ENCODE measurements at regions not wholly inside any gene's neighbourhood (a gene's known extent, or its start where the extent isn't known, plus 50 kb on each side); places are given as distances from the start of the nearest gene placed in this dataset.

- H3K27me3 Mint-ChIP-seq: no peaks in the 10 kb centered on the region
- ATAC-seq (ENCODE audit: low read depth) (no peak), DNase-seq (no peak)
- ChIA-PET CTCF (no interaction called here), POLR2A (no interaction called here)
- no peaks in the 10 kb centered on the region for H3K79me2 ChIP-seq (ENCODE audit: control insufficient read depth, insufficient read depth, low read length)
- H3K27ac Mint-ChIP-seq: no peak overlapping the region
- no peak overlapping the region for H2AFZ ChIP-seq (ENCODE audit: insufficient read depth, low read depth, low read length, poor library complexity, severe bottlenecking)
- no peak overlapping the region for H3K4me2 ChIP-seq (replicated peaks; ENCODE audit: low read depth, low read length, poor library complexity, severe bottlenecking)
- no peak overlapping the region for H3K4me3 Mint-ChIP-seq
- no peaks in the 10 kb centered on the region for H4K20me1 ChIP-seq (ENCODE audit: control insufficient read depth, insufficient read depth, low read length, poor library complexity, severe bottlenecking)
- H3K27me3 ChIP-seq (replicated peaks in 1 of 4; ENCODE audit: control extremely low read depth in 1 of 4, control insufficient read depth in 3 of 4, insufficient read depth in 4 of 4, low read length in 3 of 4): no peaks in the 10 kb centered on the region
- no peaks in the 10 kb centered on the region for H3K9me3 Mint-ChIP-seq (ENCODE audit: insufficient read depth)
- peaks cover 1 to 10% (median 2%) of the 10 kb centered on the region in 3 donors for H3K9me3 ChIP-seq (ENCODE audit: control extremely low read depth in 1 of 3, control insufficient read depth in 2 of 3, insufficient read depth in 1 of 3, low read length in 2 of 3)
- TF ChIP-seq EZH2 (IDR thresholded peaks at IDR 0.05; ENCODE audit: borderline replicate concordance, insufficient read depth, low read depth, low read length, poor library complexity, severe bottlenecking): no peak
- no peak for TF ChIP-seq CTCF (IDR thresholded peaks at IDR 0.05)
- no peak overlapping the region for H3K4me3 ChIP-seq (ENCODE audit: control extremely low read depth in 1 of 5, extremely low read depth in 1 of 5, insufficient read depth in 1 of 5, low read depth in 2 of 5, low read length in 4 of 5)
- H3K4me1 Mint-ChIP-seq: no peaks in the 10 kb centered on the region
- H3K27ac ChIP-seq (ENCODE audit: low read length in 2 of 2): no peak overlapping the region
- no peaks in the 10 kb centered on the region for H3K4me1 ChIP-seq (ENCODE audit: control insufficient read depth in 2 of 2, insufficient read depth in 2 of 2, low read length in 2 of 2)
- H3K36me3 ChIP-seq (replicated peaks in 1 of 2; ENCODE audit: control extremely low read depth in 1 of 2, control insufficient read depth in 1 of 2, extremely low read depth in 1 of 2, insufficient read depth in 2 of 2, low read length in 1 of 2): no peaks in the 10 kb centered on the region
- H3K9ac ChIP-seq (ENCODE audit: low read length): no peak overlapping the region
- intact Hi-C loops (cut with micrococcal nuclease): no loop called here
Observed at GRCh38 chr2:147223119-147223518, 621.7 kb upstream of the ACVR2A start.

GRCh38 chr2:147222506-147222905 lies 622.3 kb upstream of the ACVR2A start:
- Histone ChIP-seq H3K27me3 (replicated peaks in 1 of 4; ENCODE audit: control extremely low read depth in 1 of 4, control insufficient read depth in 3 of 4, insufficient read depth in 4 of 4, low read length in 3 of 4) (no peaks in the 10 kb centered on the region), H3K27ac (ENCODE audit: low read length in 2 of 2) (no peak overlapping the region), H4K20me1 (ENCODE audit: control insufficient read depth, insufficient read depth, low read length, poor library complexity, severe bottlenecking) (no peaks in the 10 kb centered on the region), H2AFZ (ENCODE audit: insufficient read depth, low read depth, low read length, poor library complexity, severe bottlenecking) (no peak overlapping the region), H3K4me3 (ENCODE audit: control extremely low read depth in 1 of 5, extremely low read depth in 1 of 5, insufficient read depth in 1 of 5, low read depth in 2 of 5, low read length in 4 of 5) (no peak overlapping the region), H3K4me1 (ENCODE audit: control insufficient read depth in 2 of 2, insufficient read depth in 2 of 2, low read length in 2 of 2) (no peaks in the 10 kb centered on the region), H3K36me3 (replicated peaks in 1 of 2; ENCODE audit: control extremely low read depth in 1 of 2, control insufficient read depth in 1 of 2, extremely low read depth in 1 of 2, insufficient read depth in 2 of 2, low read length in 1 of 2) (no peaks in the 10 kb centered on the region), H3K4me2 (replicated peaks; ENCODE audit: low read depth, low read length, poor library complexity, severe bottlenecking) (no peak overlapping the region), H3K9me3 (ENCODE audit: control extremely low read depth in 1 of 3, control insufficient read depth in 2 of 3, insufficient read depth in 1 of 3, low read length in 2 of 3) (peaks cover 1 to 10% (median 2%) of the 10 kb centered on the region in 3 donors), H3K79me2 (ENCODE audit: control insufficient read depth, insufficient read depth, low read length) (no peaks in the 10 kb centered on the region), H3K9ac (ENCODE audit: low read length) (no peak overlapping the region)
- no peak overlapping the region for H3K4me3 Mint-ChIP-seq
- no peaks in the 10 kb centered on the region for H3K27me3 Mint-ChIP-seq
- DNase-seq: no peak
- no peaks in the 10 kb centered on the region for H3K9me3 Mint-ChIP-seq (ENCODE audit: insufficient read depth)
- ChIA-PET CTCF (no interaction called here), POLR2A (no interaction called here)
- TF ChIP-seq CTCF (IDR thresholded peaks at IDR 0.05) (no peak), EZH2 (IDR thresholded peaks at IDR 0.05; ENCODE audit: borderline replicate concordance, insufficient read depth, low read depth, low read length, poor library complexity, severe bottlenecking) (no peak)
- no peak for ATAC-seq (ENCODE audit: low read depth)
- no peak overlapping the region for H3K27ac Mint-ChIP-seq
- intact Hi-C loops (cut with micrococcal nuclease): no loop called here
- no peaks in the 10 kb centered on the region for H3K4me1 Mint-ChIP-seq
